DND-41 (cell line): ENCODE measurements at regions not wholly inside any gene's neighbourhood (a gene's known extent, or its start where the extent isn't known, plus 50 kb on each side); places are given as distances from the start of the nearest gene placed in this dataset.

Experiments used
- CTCF ChIP-seq: IDR thresholded peaks from 2 replicates; pipeline ENCODE4 v1.5.1; 2012; ENCODE audit warnings: borderline replicate concordance, low read length, moderate library complexity, mild to moderate bottlenecking; ENCODE audit not compliant: poor library complexity, severe bottlenecking; ENCODE audit errors: extremely low read depth
- EZH2 ChIP-seq: IDR thresholded peaks from 3 replicates; pipeline ENCODE4 v1.6.1; 2012; ENCODE audit warnings: borderline replicate concordance, low read depth, mild to moderate bottlenecking, moderate library complexity, low read length, inconsistent platforms; ENCODE audit not compliant: severe bottlenecking

- TF ChIP-seq CTCF, result no peak
- no peak for TF ChIP-seq EZH2
Observed at GRCh38 chr2:51662187-51662586, 630.3 kb upstream of the NRXN1 start.
